Adrenal gland (tissue), 5 donors: ENCODE measurements at regions not wholly inside any gene's neighbourhood (a gene's known extent, or its start where the extent isn't known, plus 50 kb on each side); places are given as distances from the start of the nearest gene placed in this dataset.

Source experiments
- CTCF ChIP-seq, 6 experiments: fragments of 450-650 bp in 4 of 6; fragments of 200-600 bp in 2 of 6; sonication (generic) in 1 of 6; IDR thresholded peaks; 1 replicate in 5 of 6; 2 replicates in 1 of 6; pipeline versions ENCODE4 v1.5.1 to v1.8.0; 2016 to 2021; ENCODE audit warnings: antibody characterized with exemption in 6 of 6, mild to moderate bottlenecking in 2 of 6, moderate library complexity in 1 of 6
- POLR2A ChIP-seq, 2 donors: fragments of 450-650 bp; IDR thresholded peaks; one replicate each; pipeline ENCODE4 v1.6.1; 2017; ENCODE audit warnings: antibody characterized with exemption in 2 of 2, mild to moderate bottlenecking in 2 of 2, moderate library complexity in 1 of 2
- donor health status: DM: no; HTN: no; CAD: no.

GRCh38 chr16:63652091-63652490 lies 1469.8 kb downstream of the CDH11 start:
- TF ChIP-seq POLR2A (IDR thresholded peaks at IDR 0.05) (no peak), CTCF (IDR thresholded peaks at IDR 0.05) (no peak)
